ENCODE measurements at regions not wholly inside any gene's neighbourhood (a gene's known extent, or its start where the extent isn't known, plus 50 kb on each side); places are given as distances from the start of the nearest gene placed in this dataset.
"Not testable (repeated sequence)": the region's sequence is repeated elsewhere in the genome, so short reads cannot be mapped to it uniquely, and the experiment has no call there.

- not testable (repeated sequence) for DNase-seq; H3K4me3 ChIP-seq (ENCODE audit: low read depth in 1 of 3, low read length in 3 of 3); H3K4me1 ChIP-seq (ENCODE audit: control insufficient read depth in 3 of 3, insufficient read depth in 2 of 3, low read depth in 1 of 3, low read length in 2 of 3); H3K9me3 ChIP-seq (ENCODE audit: control insufficient read depth in 2 of 2, insufficient read depth in 1 of 2, low read depth in 1 of 2, low read length in 1 of 2); FAIRE-seq; H3K27me3 ChIP-seq (ENCODE audit: control insufficient read depth in 3 of 3, insufficient read depth in 3 of 3, low read length in 3 of 3); H3K36me3 ChIP-seq (ENCODE audit: control insufficient read depth in 3 of 3, insufficient read depth in 2 of 3, low read depth in 1 of 3, low read length in 3 of 3); H3K27ac ChIP-seq (ENCODE audit: low read depth in 1 of 3, low read length in 2 of 3)
- WGBS, 3 donors: 90 to 96% (median 92%) methylated on average over 4 of the region's 4 CpGs
These were observed 243.3 kb downstream of the RAP2B start for GRCh38 chr3:153405320-153405719.

GRCh38 chr3:153410517-153410916, 248.5 kb downstream of the RAP2B start:
- no peak overlapping the region for H3K4me3 ChIP-seq (ENCODE audit: low read depth in 1 of 3, low read length in 3 of 3)
- FAIRE-seq: no peak
- no peaks in the 10 kb centered on the region for H3K9me3 ChIP-seq (ENCODE audit: control insufficient read depth in 2 of 2, insufficient read depth in 1 of 2, low read depth in 1 of 2, low read length in 1 of 2)
- whole genome bisulfite sequencing, 3 donors: 49 to 64% (median 63%) methylated on average over 3 of the region's 3 CpGs
- no peaks in the 10 kb centered on the region for H3K4me1 ChIP-seq (ENCODE audit: control insufficient read depth in 3 of 3, insufficient read depth in 2 of 3, low read depth in 1 of 3, low read length in 2 of 3)
- DNase-seq: no peak
- H3K27me3 ChIP-seq (ENCODE audit: control insufficient read depth in 3 of 3, insufficient read depth in 3 of 3, low read length in 3 of 3): no peaks in the 10 kb centered on the region
- H3K36me3 ChIP-seq (ENCODE audit: control insufficient read depth in 3 of 3, insufficient read depth in 2 of 3, low read depth in 1 of 3, low read length in 3 of 3): no peaks in the 10 kb centered on the region
- H3K27ac ChIP-seq (ENCODE audit: low read depth in 1 of 3, low read length in 2 of 3): no peak overlapping the region

GRCh38 chr3:153414982-153415381, 253.0 kb downstream of the RAP2B start:
- Histone ChIP-seq H3K36me3 (ENCODE audit: control insufficient read depth in 3 of 3, insufficient read depth in 2 of 3, low read depth in 1 of 3, low read length in 3 of 3) (no peaks in the 10 kb centered on the region), H3K27me3 (ENCODE audit: control insufficient read depth in 3 of 3, insufficient read depth in 3 of 3, low read length in 3 of 3) (no peaks in the 10 kb centered on the region), H3K4me1 (ENCODE audit: control insufficient read depth in 3 of 3, insufficient read depth in 2 of 3, low read depth in 1 of 3, low read length in 2 of 3) (no peaks in the 10 kb centered on the region), H3K9me3 (ENCODE audit: control insufficient read depth in 2 of 2, insufficient read depth in 1 of 2, low read depth in 1 of 2, low read length in 1 of 2) (peaks cover 0 to 11% of the 10 kb centered on the region in 2 donors), H3K27ac (ENCODE audit: low read depth in 1 of 3, low read length in 2 of 3) (no peak overlapping the region), H3K4me3 (ENCODE audit: low read depth in 1 of 3, low read length in 3 of 3) (no peak overlapping the region)
- DNase-seq (no peak), FAIRE-seq (no peak)
- WGBS, 3 donors: 87 to 90% (median 90%) methylated on average over 2 of the region's 2 CpGs

- H3K4me3 ChIP-seq (ENCODE audit: low read depth in 1 of 3, low read length in 3 of 3): no peak overlapping the region
- no peak for FAIRE-seq
- H3K9me3 ChIP-seq (ENCODE audit: control insufficient read depth in 2 of 2, insufficient read depth in 1 of 2, low read depth in 1 of 2, low read length in 1 of 2): peaks cover 0 to 30% of the 10 kb centered on the region in 2 donors
- H3K4me1 ChIP-seq (ENCODE audit: control insufficient read depth in 3 of 3, insufficient read depth in 2 of 3, low read depth in 1 of 3, low read length in 2 of 3): no peaks in the 10 kb centered on the region
- H3K27me3 ChIP-seq (ENCODE audit: control insufficient read depth in 3 of 3, insufficient read depth in 3 of 3, low read length in 3 of 3): no peaks in the 10 kb centered on the region
- 69 to 85% (median 80%) methylated on average over 4 of the region's 4 CpGs for WGBS, 3 donors
- no peaks in the 10 kb centered on the region for H3K36me3 ChIP-seq (ENCODE audit: control insufficient read depth in 3 of 3, insufficient read depth in 2 of 3, low read depth in 1 of 3, low read length in 3 of 3)
- no peak for DNase-seq
- no peak overlapping the region for H3K27ac ChIP-seq (ENCODE audit: low read depth in 1 of 3, low read length in 2 of 3)
These were observed 260.3 kb downstream of the RAP2B start for GRCh38 chr3:153422314-153422713.

- FAIRE-seq; H3K36me3 ChIP-seq (ENCODE audit: control insufficient read depth in 3 of 3, insufficient read depth in 2 of 3, low read depth in 1 of 3, low read length in 3 of 3); H3K4me1 ChIP-seq (ENCODE audit: control insufficient read depth in 3 of 3, insufficient read depth in 2 of 3, low read depth in 1 of 3, low read length in 2 of 3); H3K27me3 ChIP-seq (ENCODE audit: control insufficient read depth in 3 of 3, insufficient read depth in 3 of 3, low read length in 3 of 3); H3K4me3 ChIP-seq (ENCODE audit: low read depth in 1 of 3, low read length in 3 of 3); H3K27ac ChIP-seq (ENCODE audit: low read depth in 1 of 3, low read length in 2 of 3); DNase-seq: not testable (repeated sequence)
- peaks cover 0 to 28% of the 10 kb centered on the region in 2 donors for H3K9me3 ChIP-seq (ENCODE audit: control insufficient read depth in 2 of 2, insufficient read depth in 1 of 2, low read depth in 1 of 2, low read length in 1 of 2)
These were observed 261.8 kb downstream of the RAP2B start for GRCh38 chr3:153423820-153424219.

GRCh38 chr3:153426344-153426743, 264.3 kb downstream of the RAP2B start:
- no peak for FAIRE-seq
- WGBS, 3 donors: 79 to 95% (median 93%) methylated on average over 4 of the region's 4 CpGs

GRCh38 chr3:153426803-153427202, 264.8 kb downstream of the RAP2B start:
- no peak for DNase-seq
- WGBS, 3 donors: 86 to 100% (median 90%) methylated on average over 1 of the region's 1 CpG
- no peak for FAIRE-seq
- Histone ChIP-seq H3K36me3 (ENCODE audit: control insufficient read depth in 3 of 3, insufficient read depth in 2 of 3, low read depth in 1 of 3, low read length in 3 of 3) (no peaks in the 10 kb centered on the region), H3K9me3 (ENCODE audit: control insufficient read depth in 2 of 2, insufficient read depth in 1 of 2, low read depth in 1 of 2, low read length in 1 of 2) (peaks cover 0 to 7% of the 10 kb centered on the region in 2 donors), H3K4me1 (ENCODE audit: control insufficient read depth in 3 of 3, insufficient read depth in 2 of 3, low read depth in 1 of 3, low read length in 2 of 3) (no peaks in the 10 kb centered on the region), H3K27me3 (ENCODE audit: control insufficient read depth in 3 of 3, insufficient read depth in 3 of 3, low read length in 3 of 3) (no peaks in the 10 kb centered on the region), H3K27ac (ENCODE audit: low read depth in 1 of 3, low read length in 2 of 3) (no peak overlapping the region), H3K4me3 (ENCODE audit: low read depth in 1 of 3, low read length in 3 of 3) (no peak overlapping the region)

More at GRCh38 chr3:153426344-153426743, 264.3 kb downstream of the RAP2B start:
- H3K4me1 ChIP-seq (ENCODE audit: control insufficient read depth in 3 of 3, insufficient read depth in 2 of 3, low read depth in 1 of 3, low read length in 2 of 3): no peaks in the 10 kb centered on the region
- no peak overlapping the region for H3K27ac ChIP-seq (ENCODE audit: low read depth in 1 of 3, low read length in 2 of 3)
- peaks cover 0 to 12% of the 10 kb centered on the region in 2 donors for H3K9me3 ChIP-seq (ENCODE audit: control insufficient read depth in 2 of 2, insufficient read depth in 1 of 2, low read depth in 1 of 2, low read length in 1 of 2)
- H3K27me3 ChIP-seq (ENCODE audit: control insufficient read depth in 3 of 3, insufficient read depth in 3 of 3, low read length in 3 of 3): no peaks in the 10 kb centered on the region
- DNase-seq: no peak
- H3K36me3 ChIP-seq (ENCODE audit: control insufficient read depth in 3 of 3, insufficient read depth in 2 of 3, low read depth in 1 of 3, low read length in 3 of 3): no peaks in the 10 kb centered on the region
- H3K4me3 ChIP-seq (ENCODE audit: low read depth in 1 of 3, low read length in 3 of 3): no peak overlapping the region

- Histone ChIP-seq H3K27ac (ENCODE audit: low read depth in 1 of 3, low read length in 2 of 3) (no peak overlapping the region), H3K27me3 (ENCODE audit: control insufficient read depth in 3 of 3, insufficient read depth in 3 of 3, low read length in 3 of 3) (no peaks in the 10 kb centered on the region), H3K4me3 (ENCODE audit: low read depth in 1 of 3, low read length in 3 of 3) (no peak overlapping the region), H3K36me3 (ENCODE audit: control insufficient read depth in 3 of 3, insufficient read depth in 2 of 3, low read depth in 1 of 3, low read length in 3 of 3) (no peaks in the 10 kb centered on the region), H3K4me1 (ENCODE audit: control insufficient read depth in 3 of 3, insufficient read depth in 2 of 3, low read depth in 1 of 3, low read length in 2 of 3) (no peaks in the 10 kb centered on the region), H3K9me3 (ENCODE audit: control insufficient read depth in 2 of 2, insufficient read depth in 1 of 2, low read depth in 1 of 2, low read length in 1 of 2) (no peaks in the 10 kb centered on the region)
- FAIRE-seq (no peak), DNase-seq (no peak)
- WGBS, 3 donors: 65 to 67% (median 65%) methylated on average over 4 of the region's 4 CpGs
These were observed 267.8 kb downstream of the RAP2B start for GRCh38 chr3:153429821-153430220.

GRCh38 chr3:153431076-153431475, 269.1 kb downstream of the RAP2B start:
- FAIRE-seq: no peak
- no peak overlapping the region for H3K4me3 ChIP-seq (ENCODE audit: low read depth in 1 of 3, low read length in 3 of 3)
- 69 to 76% (median 70%) methylated on average over 1 of the region's 1 CpG for WGBS, 3 donors
- no peaks in the 10 kb centered on the region for H3K36me3 ChIP-seq (ENCODE audit: control insufficient read depth in 3 of 3, insufficient read depth in 2 of 3, low read depth in 1 of 3, low read length in 3 of 3)
- H3K27ac ChIP-seq (ENCODE audit: low read depth in 1 of 3, low read length in 2 of 3): no peak overlapping the region
- H3K4me1 ChIP-seq (ENCODE audit: control insufficient read depth in 3 of 3, insufficient read depth in 2 of 3, low read depth in 1 of 3, low read length in 2 of 3): no peaks in the 10 kb centered on the region
- DNase-seq: no peak
- H3K9me3 ChIP-seq (ENCODE audit: control insufficient read depth in 2 of 2, insufficient read depth in 1 of 2, low read depth in 1 of 2, low read length in 1 of 2): no peaks in the 10 kb centered on the region
- no peaks in the 10 kb centered on the region for H3K27me3 ChIP-seq (ENCODE audit: control insufficient read depth in 3 of 3, insufficient read depth in 3 of 3, low read length in 3 of 3)
